ENCODE measurements at regions not wholly inside any gene's neighbourhood (a gene's known extent, or its start where the extent isn't known, plus 50 kb on each side); places are given as distances from the start of the nearest gene placed in this dataset.

DNA sequence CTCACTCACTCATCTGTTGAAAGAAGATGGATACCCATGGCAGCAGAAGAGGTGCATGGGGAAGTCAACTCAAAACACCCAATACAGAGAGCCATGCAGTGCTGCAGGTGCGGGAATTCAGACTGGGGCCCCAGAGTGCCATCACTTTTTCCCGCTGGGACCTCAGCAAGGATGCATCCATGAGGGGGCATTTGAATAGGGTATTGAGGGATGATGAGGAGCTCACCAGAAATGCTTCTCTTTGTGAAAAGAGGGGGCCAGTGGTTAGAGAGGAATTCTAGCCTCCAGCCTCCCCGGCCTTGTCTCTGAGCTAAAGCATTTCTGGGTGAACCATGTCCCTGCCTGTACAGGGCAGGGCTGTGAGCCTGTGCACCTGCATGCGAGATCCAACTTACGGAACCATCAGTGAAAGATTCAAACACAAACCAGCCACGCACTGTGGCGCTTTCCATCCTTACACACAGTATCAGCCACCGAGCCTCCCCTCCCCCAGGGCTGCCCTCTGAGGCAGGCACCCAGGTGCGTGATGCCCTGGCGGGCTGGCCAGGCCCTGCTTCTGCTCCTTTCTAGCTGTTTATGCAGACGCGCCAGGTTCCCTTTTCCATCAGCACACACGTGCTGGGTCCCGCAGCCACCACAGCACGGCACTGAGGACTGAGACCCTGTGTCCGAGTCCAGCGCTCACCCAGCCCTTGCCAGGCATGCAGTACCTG, 1177.2 kb downstream of the BRD1 start:
- no peak overlapping the region for H3K4me3 ChIP-seq (ENCODE audit: low read length)
- Mint-ChIP-seq H3K4me3 (no peak overlapping the region), H3K27ac (no peak overlapping the region), H3K4me1 (no peaks in the 10 kb centered on the region), H3K27me3 (ENCODE audit: low read depth in 2 of 2) (no peaks in the 10 kb centered on the region), H3K9me3 (no peaks in the 10 kb centered on the region), H3K36me3 (no peaks in the 10 kb centered on the region)
- 89% methylated on average over 17 of the region's 17 CpGs for WGBS (ENCODE audit: insufficient coverage)
- intact Hi-C loops (cut with micrococcal nuclease) = no loop called here
- no peaks in the 10 kb centered on the region for H3K36me3 ChIP-seq (ENCODE audit: control insufficient read depth, insufficient read depth, low read length)
- no peak for ATAC-seq
- TF ChIP-seq, protein P1, sequence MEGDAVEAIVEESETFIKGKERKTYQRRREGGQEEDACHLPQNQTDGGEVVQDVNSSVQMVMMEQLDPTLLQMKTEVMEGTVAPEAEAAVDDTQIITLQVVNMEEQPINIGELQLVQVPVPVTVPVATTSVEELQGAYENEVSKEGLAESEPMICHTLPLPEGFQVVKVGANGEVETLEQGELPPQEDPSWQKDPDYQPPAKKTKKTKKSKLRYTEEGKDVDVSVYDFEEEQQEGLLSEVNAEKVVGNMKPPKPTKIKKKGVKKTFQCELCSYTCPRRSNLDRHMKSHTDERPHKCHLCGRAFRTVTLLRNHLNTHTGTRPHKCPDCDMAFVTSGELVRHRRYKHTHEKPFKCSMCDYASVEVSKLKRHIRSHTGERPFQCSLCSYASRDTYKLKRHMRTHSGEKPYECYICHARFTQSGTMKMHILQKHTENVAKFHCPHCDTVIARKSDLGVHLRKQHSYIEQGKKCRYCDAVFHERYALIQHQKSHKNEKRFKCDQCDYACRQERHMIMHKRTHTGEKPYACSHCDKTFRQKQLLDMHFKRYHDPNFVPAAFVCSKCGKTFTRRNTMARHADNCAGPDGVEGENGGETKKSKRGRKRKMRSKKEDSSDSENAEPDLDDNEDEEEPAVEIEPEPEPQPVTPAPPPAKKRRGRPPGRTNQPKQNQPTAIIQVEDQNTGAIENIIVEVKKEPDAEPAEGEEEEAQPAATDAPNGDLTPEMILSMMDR (IDR thresholded peaks at IDR 0.05) = no peak
- H3K27ac ChIP-seq (ENCODE audit: low read length) = no peak overlapping the region
- H3K27me3 ChIP-seq (ENCODE audit: control insufficient read depth, insufficient read depth, low read length) = no peaks in the 10 kb centered on the region
- H3K4me1 ChIP-seq (ENCODE audit: control insufficient read depth, insufficient read depth, low read length) = no peaks in the 10 kb centered on the region
- no peak for DNase-seq
- H3K9me3 ChIP-seq (ENCODE audit: control insufficient read depth, insufficient read depth, low read length) = no peaks in the 10 kb centered on the region

DNA sequence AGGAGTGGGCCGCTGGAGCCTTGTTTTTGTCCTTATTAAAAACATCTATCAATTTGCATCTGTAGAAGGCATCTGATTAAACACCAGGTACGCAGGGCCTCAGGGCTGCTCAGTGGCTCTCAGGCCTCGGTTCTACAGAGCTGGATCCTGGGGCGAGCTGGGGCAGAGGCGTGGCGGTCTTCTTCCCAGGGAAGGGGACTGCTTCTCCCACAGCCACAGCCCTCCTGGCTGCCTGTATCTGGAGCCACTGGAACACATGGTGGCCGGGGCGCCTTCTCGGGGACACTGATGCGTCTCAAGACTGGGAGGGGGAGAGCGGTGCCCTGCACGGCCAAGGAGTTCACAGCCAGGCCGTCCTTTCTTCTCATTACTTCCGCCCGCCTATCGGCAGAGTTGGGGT, 1178.2 kb downstream of the BRD1 start:
- intact Hi-C loops (cut with micrococcal nuclease) = no loop called here
- H3K27ac Mint-ChIP-seq = no peak overlapping the region
- no peak overlapping the region for H3K4me3 Mint-ChIP-seq
- no peaks in the 10 kb centered on the region for H3K9me3 Mint-ChIP-seq
- no peak overlapping the region for H3K27ac ChIP-seq (ENCODE audit: low read length)
- H3K9me3 ChIP-seq (ENCODE audit: control insufficient read depth, insufficient read depth, low read length) = no peaks in the 10 kb centered on the region
- TF ChIP-seq, protein P1 (IDR thresholded peaks at IDR 0.05) = no peak
- H3K4me3 ChIP-seq (ENCODE audit: low read length) = no peak overlapping the region
- H3K27me3 ChIP-seq (ENCODE audit: control insufficient read depth, insufficient read depth, low read length) = no peaks in the 10 kb centered on the region
- WGBS (ENCODE audit: insufficient coverage) = 81% methylated on average over 15 of the region's 16 CpGs
- H3K36me3 ChIP-seq (ENCODE audit: control insufficient read depth, insufficient read depth, low read length) = no peaks in the 10 kb centered on the region
- H3K36me3 Mint-ChIP-seq = no peaks in the 10 kb centered on the region
- H3K27me3 Mint-ChIP-seq (ENCODE audit: low read depth in 2 of 2) = no peaks in the 10 kb centered on the region
- no peak for ATAC-seq
- no peaks in the 10 kb centered on the region for H3K4me1 Mint-ChIP-seq
- no peak for DNase-seq
- H3K4me1 ChIP-seq (ENCODE audit: control insufficient read depth, insufficient read depth, low read length) = no peaks in the 10 kb centered on the region

DNA sequence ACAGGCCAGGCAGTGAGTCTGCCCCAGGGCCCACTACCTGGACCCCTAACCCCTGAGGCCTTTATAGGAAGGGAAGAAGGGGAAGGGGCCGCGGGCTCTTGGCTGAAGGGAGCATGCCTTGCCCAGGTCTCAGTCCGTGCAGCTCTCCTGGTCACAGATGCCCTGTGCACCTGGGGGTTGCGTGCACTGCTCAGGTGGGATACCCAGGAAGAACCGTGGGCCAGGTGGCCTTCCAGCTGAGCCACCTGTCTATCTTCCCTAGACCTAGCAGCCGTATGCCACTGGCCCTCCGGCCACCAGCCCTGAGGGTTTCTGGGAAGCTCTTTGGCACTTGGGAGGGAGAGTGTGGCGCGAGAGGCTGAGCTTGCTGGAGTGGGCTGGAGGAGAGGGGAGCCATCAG, 1178.6 kb downstream of the BRD1 start:
- H3K9me3 ChIP-seq (ENCODE audit: control insufficient read depth, insufficient read depth, low read length) = no peaks in the 10 kb centered on the region
- intact Hi-C loops (cut with micrococcal nuclease) = no loop called here
- no peak overlapping the region for H3K27ac ChIP-seq (ENCODE audit: low read length)
- TF ChIP-seq, protein P1 (IDR thresholded peaks at IDR 0.05) = no peak
- no peaks in the 10 kb centered on the region for H3K27me3 Mint-ChIP-seq (ENCODE audit: low read depth in 2 of 2)
- 89% methylated on average over 9 of the region's 9 CpGs for WGBS (ENCODE audit: insufficient coverage)
- no peak overlapping the region for H3K4me3 Mint-ChIP-seq
- no peaks in the 10 kb centered on the region for H3K9me3 Mint-ChIP-seq
- H3K4me1 Mint-ChIP-seq = no peaks in the 10 kb centered on the region
- DNase-seq (no peak), ATAC-seq (no peak)
- no peaks in the 10 kb centered on the region for H3K36me3 ChIP-seq (ENCODE audit: control insufficient read depth, insufficient read depth, low read length)
- H3K27ac Mint-ChIP-seq = no peak overlapping the region
- H3K27me3 ChIP-seq (ENCODE audit: control insufficient read depth, insufficient read depth, low read length) = no peaks in the 10 kb centered on the region
- H3K4me3 ChIP-seq (ENCODE audit: low read length) = no peak overlapping the region
- no peaks in the 10 kb centered on the region for H3K4me1 ChIP-seq (ENCODE audit: control insufficient read depth, insufficient read depth, low read length)
- H3K36me3 Mint-ChIP-seq = no peaks in the 10 kb centered on the region
